Astrocyte of the cerebellum (primary cell): ENCODE measurements at regions not wholly inside any gene's neighbourhood (a gene's known extent, or its start where the extent isn't known, plus 50 kb on each side); places are given as distances from the start of the nearest gene placed in this dataset.

Experiments used
- DNase-seq: peaks from one replicate; pipeline ENCODE4 v3.0.0-alpha.2; 2011; ENCODE audit warnings: low read depth
- H3K4me3 ChIP-seq: 2 replicates; pipeline ENCODE4 v1.5.1; 2011; ENCODE audit warnings: mild to moderate bottlenecking, low read depth, low read length, moderate library complexity
- CTCF ChIP-seq: IDR thresholded peaks from 2 replicates; pipeline ENCODE4 v1.5.1; 2012; ENCODE audit warnings: low read length, low read depth, moderate library complexity, mild to moderate bottlenecking; ENCODE audit errors: missing control alignments
- in situ Hi-C: cut with HindIII; loops from 2 replicates; pipeline ENCODE4 v1.10.0; 2017; ENCODE audit warnings: low sequenced_read_pairs

- TF ChIP-seq CTCF: no peak
- no peak for DNase-seq
- H3K4me3 ChIP-seq: no peak overlapping the region
- in situ Hi-C loops: no loop called here
Measured at GRCh38 chr18:38932752-38933151, 1367.2 kb upstream of the CELF4 start.

GRCh38 chr18:38931754-38932050 is 1366.1 kb upstream of the CELF4 start:
- DNase-seq: no peak
- TF ChIP-seq CTCF: no peak
- in situ Hi-C loops: no loop called here
- H3K4me3 ChIP-seq: no peak overlapping the region

- DNase-seq: no peak
- in situ Hi-C loops: no loop called here
- no peak for TF ChIP-seq CTCF
- no peak overlapping the region for H3K4me3 ChIP-seq
Measured at GRCh38 chr18:38930881-38931753, 1365.5 kb upstream of the CELF4 start.

- H3K4me3 ChIP-seq: no peak overlapping the region
- in situ Hi-C loops: no loop called here
- TF ChIP-seq CTCF: no peak
- no peak for DNase-seq
Measured at GRCh38 chr18:38923540-38923939, 1357.9 kb upstream of the CELF4 start.

GRCh38 chr18:38923126-38923525 is 1357.5 kb upstream of the CELF4 start:
- in situ Hi-C loops: no loop called here
- TF ChIP-seq CTCF: no peak
- H3K4me3 ChIP-seq: no peak overlapping the region
- DNase-seq: no peak

GRCh38 chr18:38909972-38910371 is 1344.4 kb upstream of the CELF4 start:
- H3K4me3 ChIP-seq: no peak overlapping the region
- TF ChIP-seq CTCF: no peak
- in situ Hi-C loops: no loop called here
- peak; percentile 1 for DNase-seq
